ENCODE measurements at regions not wholly inside any gene's neighbourhood (a gene's known extent, or its start where the extent isn't known, plus 50 kb on each side); places are given as distances from the start of the nearest gene placed in this dataset.

GRCh38 chr22:48700566-48701295 lies 1126.9 kb downstream of the BRD1 start:
- no peak for DNase-seq

GRCh38 chr22:48700180-48700565 lies 1127.5 kb downstream of the BRD1 start:
- DNase-seq: no peak

- DNase-seq: no peak
These were observed 1128.2 kb downstream of the BRD1 start for GRCh38 chr22:48699511-48699910.

GRCh38 chr22:48698618-48699017 lies 1129.1 kb downstream of the BRD1 start:
- no peak for DNase-seq

- no peak for DNase-seq
These were observed 1129.9 kb downstream of the BRD1 start for GRCh38 chr22:48697694-48698276.

- no peak for DNase-seq
These were observed 1130.5 kb downstream of the BRD1 start for GRCh38 chr22:48697223-48697622.

- no peak for DNase-seq
These were observed 1131.3 kb downstream of the BRD1 start for GRCh38 chr22:48696371-48696770.

GRCh38 chr22:48695731-48696305 lies 1131.9 kb downstream of the BRD1 start:
- no peak for DNase-seq

- no peak for DNase-seq
These were observed 1132.4 kb downstream of the BRD1 start for GRCh38 chr22:48695251-48695650.

- no peak for DNase-seq
These were observed 1133.3 kb downstream of the BRD1 start for GRCh38 chr22:48694296-48694883.

GRCh38 chr22:48693377-48694135 lies 1134.1 kb downstream of the BRD1 start:
- DNase-seq: no peak

- no peak for DNase-seq
These were observed 1134.8 kb downstream of the BRD1 start for GRCh38 chr22:48692734-48693376.

- DNase-seq: no peak
These were observed 1136.2 kb downstream of the BRD1 start for GRCh38 chr22:48691431-48691851.

GRCh38 chr22:48690583-48691317 lies 1136.9 kb downstream of the BRD1 start:
- no peak for DNase-seq

- no peak for DNase-seq
These were observed 1138.5 kb downstream of the BRD1 start for GRCh38 chr22:48689206-48689605.

- DNase-seq: no peak
These were observed 1139.3 kb downstream of the BRD1 start for GRCh38 chr22:48688366-48688765.

GRCh38 chr22:48687606-48688005 lies 1140.1 kb downstream of the BRD1 start:
- no peak for DNase-seq

- no peak for DNase-seq
These were observed 1140.9 kb downstream of the BRD1 start for GRCh38 chr22:48686694-48687302.

GRCh38 chr22:48685767-48686166 lies 1141.9 kb downstream of the BRD1 start:
- no peak for DNase-seq

GRCh38 chr22:48683640-48684039 lies 1144.0 kb downstream of the BRD1 start:
- DNase-seq: no peak

GRCh38 chr22:48682504-48682903 lies 1145.2 kb downstream of the BRD1 start:
- DNase-seq: no peak

- DNase-seq: no peak
These were observed 1147.1 kb downstream of the BRD1 start for GRCh38 chr22:48680601-48681000.

Measured in NCI-H1048 (cell line).